ENCODE measurements at regions not wholly inside any gene's neighbourhood (a gene's known extent, or its start where the extent isn't known, plus 50 kb on each side); places are given as distances from the start of the nearest gene placed in this dataset.
"Not testable (repeated sequence)": the region's sequence is repeated elsewhere in the genome, so short reads cannot be mapped to it uniquely, and the experiment has no call there.

DNA sequence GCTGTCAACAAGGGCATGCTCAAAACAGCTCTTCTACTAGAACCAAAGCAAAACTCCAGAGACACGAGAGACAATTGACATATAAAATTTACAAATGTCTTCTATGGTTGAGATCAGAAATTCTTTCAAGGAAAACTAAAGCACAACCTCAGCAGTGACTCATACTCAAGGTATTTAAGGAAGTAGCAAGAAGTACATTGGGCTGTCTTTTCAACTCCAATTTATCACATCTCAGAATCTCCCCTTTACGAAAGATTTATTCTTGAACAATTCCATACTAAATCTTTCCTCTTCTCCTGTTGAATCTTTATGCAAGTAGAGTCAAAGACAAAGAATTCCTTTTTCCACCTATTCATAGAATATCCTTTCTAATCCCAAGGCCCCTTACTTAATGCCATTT is 324.0 kb downstream of the IRS1 start:
- DNase-seq (ENCODE audit: low spot score), result no peak

DNA sequence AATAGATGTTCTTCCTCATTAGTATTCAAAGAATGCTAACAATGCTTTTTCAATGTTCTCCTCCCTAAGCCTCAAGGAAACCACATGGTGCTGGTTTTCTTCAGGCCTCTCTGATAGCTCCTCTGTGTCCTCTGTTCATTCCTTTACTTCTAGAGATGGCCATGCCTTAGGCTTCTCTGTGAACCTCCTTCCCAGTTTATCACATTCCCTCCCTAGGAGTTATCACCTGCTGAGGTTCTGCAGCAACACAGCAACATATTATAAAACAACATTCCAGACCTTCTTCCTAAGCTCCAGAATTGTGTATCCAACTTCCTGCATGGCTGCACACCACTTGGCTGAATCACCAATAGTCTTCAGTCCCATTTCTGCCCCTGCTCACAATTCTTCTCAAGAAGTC is 325.5 kb downstream of the IRS1 start:
- no peak for DNase-seq (ENCODE audit: low spot score)

- DNase-seq (ENCODE audit: low spot score), result no peak
Observed at GRCh38 chr2:226471987-226472470, 327.6 kb downstream of the IRS1 start.

- no peak for DNase-seq (ENCODE audit: low spot score)
Observed at GRCh38 chr2:226467633-226468032, 332.0 kb downstream of the IRS1 start.

DNA sequence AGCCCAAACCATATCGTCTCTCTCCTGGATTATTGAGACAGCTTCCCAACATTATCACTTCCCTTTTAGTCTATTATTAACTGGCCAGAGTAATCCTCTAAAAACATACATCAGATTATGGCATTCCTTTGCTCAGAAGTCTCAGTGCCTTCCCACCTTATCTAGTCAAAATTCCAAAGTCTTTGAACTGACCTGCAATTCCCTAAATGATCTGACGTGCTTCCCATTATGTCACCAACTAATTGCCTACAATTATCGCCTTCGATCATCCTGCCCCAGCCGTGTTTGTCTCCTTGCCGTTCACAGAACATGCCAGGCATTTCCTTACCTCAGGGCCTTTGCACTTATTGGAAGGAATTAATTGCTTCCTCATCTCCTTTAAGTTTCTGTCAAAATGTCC is 332.4 kb downstream of the IRS1 start:
- DNase-seq (ENCODE audit: low spot score), result no peak

GRCh38 chr2:226466589-226466988 is 333.0 kb downstream of the IRS1 start:
- no peak for DNase-seq (ENCODE audit: low spot score)

GRCh38 chr2:226466124-226466523 is 333.5 kb downstream of the IRS1 start:
- DNase-seq (ENCODE audit: low spot score), result no peak

DNA sequence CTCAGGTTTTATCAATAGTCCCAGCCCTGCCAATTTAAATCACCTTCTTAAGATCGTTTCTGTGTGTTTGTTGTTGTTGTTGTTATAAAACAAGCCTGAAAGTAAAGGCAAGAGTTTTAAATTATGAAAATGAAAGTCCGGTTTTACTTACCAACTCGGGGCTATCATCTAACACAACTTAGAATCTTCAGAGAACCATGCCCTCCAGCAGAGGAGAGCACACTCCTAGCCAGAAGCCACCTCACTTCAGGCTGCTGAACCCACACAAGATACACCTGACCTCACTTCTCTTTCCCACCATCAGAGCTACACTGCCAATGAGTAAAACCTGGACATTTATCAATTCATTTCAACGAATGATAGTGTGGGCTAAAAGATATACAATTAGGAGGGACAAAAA is 335.2 kb downstream of the IRS1 start:
- no peak for DNase-seq (ENCODE audit: low spot score)

GRCh38 chr2:226463154-226463553 is 336.5 kb downstream of the IRS1 start:
- no peak for DNase-seq (ENCODE audit: low spot score)

- no peak for DNase-seq (ENCODE audit: low spot score)
Observed at GRCh38 chr2:226461981-226462380, 337.6 kb downstream of the IRS1 start.

DNA sequence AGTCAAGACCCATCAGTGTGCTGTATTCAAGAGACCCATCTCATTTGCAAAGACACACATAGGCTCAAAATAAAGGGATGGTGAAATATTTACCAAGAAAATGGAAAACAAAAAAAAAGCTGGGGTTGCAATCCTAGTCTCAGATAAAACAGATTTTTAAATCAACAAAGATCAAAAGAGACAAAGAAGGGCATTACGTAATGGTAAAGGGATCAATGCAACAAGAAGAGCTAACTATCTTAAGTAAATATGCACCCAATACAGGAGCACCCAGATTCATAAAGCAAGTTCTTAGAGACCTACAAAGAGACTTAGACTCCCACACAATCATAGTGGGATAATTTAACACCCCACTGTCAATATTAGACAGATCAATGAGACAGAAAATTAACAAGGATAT is 343.5 kb downstream of the IRS1 start:
- not testable (repeated sequence) for DNase-seq (ENCODE audit: low spot score)

GRCh38 chr2:226452768-226453167 is 346.9 kb downstream of the IRS1 start:
- no peak for DNase-seq (ENCODE audit: low spot score)

DNA sequence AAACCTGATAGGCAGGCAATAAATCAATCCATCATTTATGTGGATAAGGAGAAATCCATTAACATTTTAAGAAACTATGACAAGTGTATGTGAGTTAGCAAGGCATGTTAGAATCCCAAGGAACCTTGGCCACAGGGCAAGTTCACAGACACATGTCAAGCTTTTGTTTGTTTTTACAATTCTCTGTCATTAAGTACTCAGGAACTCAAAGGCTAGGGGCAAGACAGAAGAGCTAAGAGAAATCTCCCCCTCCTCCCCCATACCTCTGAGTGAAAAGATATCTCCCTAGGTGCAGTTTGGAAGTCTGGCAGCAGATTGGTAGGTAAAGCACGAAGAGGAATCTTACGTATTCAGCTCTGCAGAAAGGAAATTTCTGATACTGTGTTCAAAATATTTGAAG is 348.1 kb downstream of the IRS1 start:
- DNase-seq (ENCODE audit: low spot score), result no peak

GRCh38 chr2:226450141-226450540 is 349.5 kb downstream of the IRS1 start:
- DNase-seq (ENCODE audit: low spot score), result no peak

DNA sequence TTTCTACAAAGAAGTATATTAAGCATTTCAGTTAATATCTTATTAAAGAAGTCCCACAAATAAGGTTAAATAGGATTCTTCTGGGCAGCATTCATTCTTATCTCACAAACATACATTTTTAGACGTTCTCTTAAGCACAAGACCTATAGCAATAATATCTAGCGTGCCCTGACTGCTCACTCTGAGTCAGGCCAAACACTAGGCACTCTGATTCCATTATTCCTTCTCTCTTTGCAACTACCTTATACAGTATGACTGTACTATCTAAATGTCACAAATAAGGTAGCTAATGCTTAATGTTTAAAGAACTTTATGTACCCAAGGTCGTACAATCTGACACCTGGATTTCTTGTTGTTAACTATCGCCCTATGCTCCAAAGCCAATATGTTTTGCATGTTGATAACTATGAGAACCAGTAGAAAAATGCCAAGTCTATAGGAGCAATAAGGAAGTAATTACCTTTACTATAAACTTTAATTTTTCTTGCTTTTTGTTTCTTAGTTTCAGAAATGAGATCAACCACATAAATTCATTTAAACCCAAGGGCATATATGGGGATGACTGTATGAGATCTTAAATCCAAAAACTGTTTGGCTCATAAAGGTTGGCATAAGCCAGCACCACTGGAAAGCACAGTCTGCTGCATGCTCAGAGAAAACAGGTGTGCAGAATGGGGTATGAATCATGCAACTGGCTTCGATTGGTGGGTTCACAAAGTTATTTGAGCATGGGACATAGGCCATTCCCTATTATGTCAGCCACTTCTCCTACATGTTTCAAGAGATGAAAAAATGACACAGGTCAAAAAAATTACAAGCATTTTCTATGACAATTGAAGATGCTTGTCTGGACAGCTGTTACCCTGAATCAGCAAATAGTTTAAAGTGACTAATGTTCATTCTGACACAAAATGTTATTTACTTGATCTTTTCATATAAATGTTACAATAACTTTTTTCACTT is 352.0 kb downstream of the IRS1 start:
- DNase-seq (ENCODE audit: low spot score), result no peak

- DNase-seq (ENCODE audit: low spot score), result no peak
Observed at GRCh38 chr2:226446406-226447001, 353.1 kb downstream of the IRS1 start.

DNA sequence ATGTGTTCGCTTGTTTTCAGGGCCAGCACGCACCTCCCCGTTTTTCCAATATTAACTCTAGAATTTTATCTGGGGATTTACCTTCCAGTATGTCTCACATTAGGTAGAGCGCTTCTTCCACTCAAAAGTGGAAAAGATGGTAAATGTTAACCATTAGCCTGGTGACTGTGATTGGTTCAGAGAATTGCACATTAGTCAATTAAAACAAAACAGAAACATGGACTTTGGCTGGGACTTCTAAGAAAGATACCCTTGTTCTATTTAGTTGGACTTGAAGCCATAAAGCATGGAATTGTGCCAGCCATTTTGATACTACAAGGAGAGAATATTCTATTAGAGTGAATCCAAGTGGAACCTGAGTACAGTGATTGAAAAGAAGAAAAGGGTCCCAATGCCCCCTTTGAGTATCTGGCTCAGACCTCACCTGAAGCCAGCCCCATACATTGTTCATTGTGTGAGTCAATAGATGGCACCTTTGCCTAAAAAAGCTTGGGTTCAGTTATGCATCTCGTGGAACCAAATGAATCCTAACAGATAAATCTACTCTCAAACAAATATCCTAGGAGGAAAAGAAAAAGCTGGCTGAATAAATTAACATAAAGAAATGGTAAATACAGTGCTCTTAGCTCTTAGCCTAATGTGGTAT is 354.3 kb downstream of the IRS1 start:
- DNase-seq (ENCODE audit: low spot score), result no peak

DNA sequence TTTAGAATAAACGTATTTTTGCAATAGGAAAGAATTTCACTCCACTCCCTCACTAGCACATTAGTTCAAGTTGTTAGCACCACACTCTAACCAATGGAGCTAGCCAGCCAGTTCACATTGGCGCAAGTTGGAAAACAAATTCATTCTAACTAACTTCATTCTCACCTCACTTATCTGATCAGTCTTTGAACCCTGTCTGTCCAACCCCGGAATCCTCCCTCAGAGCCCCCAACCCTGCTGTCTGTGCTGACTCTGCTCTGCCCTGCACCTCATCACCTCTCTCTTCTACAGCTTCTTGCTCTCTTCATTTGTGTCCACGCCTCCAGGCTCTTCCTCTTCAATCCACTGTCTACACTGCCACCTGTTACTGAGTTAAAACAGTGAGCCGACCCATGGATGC is 356.5 kb downstream of the IRS1 start:
- no peak for DNase-seq (ENCODE audit: low spot score)

DNA sequence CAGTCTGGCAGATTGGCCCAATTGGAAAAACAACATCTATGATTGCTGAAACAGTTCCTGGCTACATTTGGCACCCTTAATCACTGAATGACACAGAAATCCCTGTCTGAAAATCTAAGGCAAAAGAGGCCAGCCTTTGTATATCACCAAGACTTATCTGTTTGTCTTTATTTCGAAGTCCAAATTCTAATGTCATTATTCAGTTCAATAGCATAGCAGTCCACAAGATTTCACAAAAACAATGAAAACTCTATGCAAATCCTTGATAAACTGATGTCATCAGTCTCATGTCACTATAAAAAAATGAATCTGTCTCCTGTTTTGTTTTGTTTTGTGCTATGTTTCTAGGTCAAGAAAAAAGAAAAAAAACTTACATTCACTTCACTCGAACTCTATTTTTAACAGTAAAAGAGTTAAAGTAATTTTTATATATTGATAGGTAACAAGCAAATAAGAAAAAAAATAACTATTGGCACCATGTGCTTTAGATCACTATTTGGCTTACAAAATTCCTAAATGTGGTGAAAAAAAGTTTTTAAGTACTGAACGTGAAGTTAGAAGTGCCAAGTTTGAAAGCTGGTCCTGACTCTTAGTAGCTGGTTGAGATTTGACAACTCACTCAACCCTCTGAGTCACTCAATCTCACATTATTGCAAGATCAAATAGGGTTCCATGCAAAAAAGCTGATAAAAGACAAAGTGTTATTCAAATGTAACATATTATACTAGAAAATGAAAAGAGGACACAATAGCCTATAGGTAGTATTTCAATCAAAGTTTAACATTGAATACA is 359.3 kb downstream of the IRS1 start:
- DNase-seq (ENCODE audit: low spot score), result no peak

DNA sequence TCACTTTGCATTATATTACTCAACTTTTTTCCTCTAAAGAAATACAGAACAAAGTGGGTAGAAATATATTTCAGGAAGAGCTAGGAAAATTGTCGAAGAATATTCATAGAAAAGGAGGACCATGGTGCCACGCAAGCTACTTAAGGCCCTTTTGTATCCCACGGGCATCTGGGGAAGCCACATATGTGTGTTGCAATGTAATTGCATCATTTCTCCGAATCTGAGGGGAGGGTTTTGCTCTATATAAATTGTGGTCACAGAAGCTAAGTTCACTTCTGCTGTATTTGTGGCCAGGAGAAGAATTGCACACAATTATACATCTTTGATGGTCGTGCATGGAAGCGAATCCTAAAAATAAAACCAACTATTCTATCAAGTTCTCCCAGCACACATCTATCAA is 360.3 kb downstream of the IRS1 start:
- no peak for DNase-seq (ENCODE audit: low spot score)

GRCh38 chr2:226435146-226435545 is 364.5 kb downstream of the IRS1 start:
- no peak for DNase-seq (ENCODE audit: low spot score)

DNA sequence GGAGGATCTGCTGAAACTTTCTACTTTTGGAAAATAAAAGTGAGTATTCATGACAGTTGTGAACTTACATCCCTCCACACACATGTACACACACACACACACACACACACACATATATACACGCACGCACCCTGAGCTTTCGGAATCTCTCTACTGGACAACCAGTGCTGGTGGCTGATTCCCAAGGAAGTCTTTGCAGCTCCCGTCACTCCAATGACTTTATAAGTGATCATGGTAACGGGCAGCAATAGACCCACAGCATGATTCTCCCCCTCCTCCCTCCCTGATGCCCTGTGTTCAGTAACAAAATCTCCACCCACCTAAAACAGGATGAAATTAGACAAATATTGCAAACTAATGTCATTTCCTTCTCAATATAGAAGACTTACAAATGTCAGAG is 364.9 kb downstream of the IRS1 start:
- DNase-seq (ENCODE audit: low spot score), result no peak
